Ishikawa (cell line): ENCODE measurements at regions not wholly inside any gene's neighbourhood (a gene's known extent, or its start where the extent isn't known, plus 50 kb on each side); places are given as distances from the start of the nearest gene placed in this dataset.

Experiments used
- EP300 ChIP-seq: IDR thresholded peaks from 2 replicates; pipeline ENCODE4 v1.6.1; 2012; ENCODE audit warnings: borderline replicate concordance
- TF ChIP-seq, protein P1 (sequence below): IDR thresholded peaks from 2 replicates; pipeline ENCODE4 v1.6.1; 2012; ENCODE audit warnings: low read depth, mild to moderate bottlenecking
- TF ChIP-seq, protein P2 (sequence below): IDR thresholded peaks from 2 replicates; pipeline ENCODE4 v1.6.1; 2012

DNA sequence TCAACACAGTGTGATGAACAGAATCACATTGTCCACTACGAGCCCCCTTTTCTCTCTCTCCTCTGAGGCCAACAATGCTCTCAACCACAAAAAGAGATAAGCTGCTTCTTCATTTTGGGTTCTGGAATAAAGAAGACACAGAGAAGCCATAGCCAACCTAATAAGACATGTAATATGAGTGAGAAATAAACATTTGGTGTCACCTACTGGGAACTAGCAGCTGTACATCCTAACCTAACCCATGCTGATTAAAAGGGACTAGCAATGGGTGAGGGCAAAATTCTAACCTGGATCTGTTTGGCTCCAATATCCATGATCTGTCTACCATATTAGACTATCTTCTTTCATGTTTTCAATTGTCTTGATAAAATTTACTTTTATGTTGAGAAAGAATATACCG, 369.1 kb upstream of the MARCKS start:
- TF ChIP-seq, protein P1, sequence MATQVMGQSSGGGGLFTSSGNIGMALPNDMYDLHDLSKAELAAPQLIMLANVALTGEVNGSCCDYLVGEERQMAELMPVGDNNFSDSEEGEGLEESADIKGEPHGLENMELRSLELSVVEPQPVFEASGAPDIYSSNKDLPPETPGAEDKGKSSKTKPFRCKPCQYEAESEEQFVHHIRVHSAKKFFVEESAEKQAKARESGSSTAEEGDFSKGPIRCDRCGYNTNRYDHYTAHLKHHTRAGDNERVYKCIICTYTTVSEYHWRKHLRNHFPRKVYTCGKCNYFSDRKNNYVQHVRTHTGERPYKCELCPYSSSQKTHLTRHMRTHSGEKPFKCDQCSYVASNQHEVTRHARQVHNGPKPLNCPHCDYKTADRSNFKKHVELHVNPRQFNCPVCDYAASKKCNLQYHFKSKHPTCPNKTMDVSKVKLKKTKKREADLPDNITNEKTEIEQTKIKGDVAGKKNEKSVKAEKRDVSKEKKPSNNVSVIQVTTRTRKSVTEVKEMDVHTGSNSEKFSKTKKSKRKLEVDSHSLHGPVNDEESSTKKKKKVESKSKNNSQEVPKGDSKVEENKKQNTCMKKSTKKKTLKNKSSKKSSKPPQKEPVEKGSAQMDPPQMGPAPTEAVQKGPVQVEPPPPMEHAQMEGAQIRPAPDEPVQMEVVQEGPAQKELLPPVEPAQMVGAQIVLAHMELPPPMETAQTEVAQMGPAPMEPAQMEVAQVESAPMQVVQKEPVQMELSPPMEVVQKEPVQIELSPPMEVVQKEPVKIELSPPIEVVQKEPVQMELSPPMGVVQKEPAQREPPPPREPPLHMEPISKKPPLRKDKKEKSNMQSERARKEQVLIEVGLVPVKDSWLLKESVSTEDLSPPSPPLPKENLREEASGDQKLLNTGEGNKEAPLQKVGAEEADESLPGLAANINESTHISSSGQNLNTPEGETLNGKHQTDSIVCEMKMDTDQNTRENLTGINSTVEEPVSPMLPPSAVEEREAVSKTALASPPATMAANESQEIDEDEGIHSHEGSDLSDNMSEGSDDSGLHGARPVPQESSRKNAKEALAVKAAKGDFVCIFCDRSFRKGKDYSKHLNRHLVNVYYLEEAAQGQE = no peak
- TF ChIP-seq EP300 = no peak
- TF ChIP-seq, protein P2, sequence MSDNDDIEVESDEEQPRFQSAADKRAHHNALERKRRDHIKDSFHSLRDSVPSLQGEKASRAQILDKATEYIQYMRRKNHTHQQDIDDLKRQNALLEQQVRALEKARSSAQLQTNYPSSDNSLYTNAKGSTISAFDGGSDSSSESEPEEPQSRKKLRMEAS = no peak
